Prostate gland (tissue), 2 donors: ENCODE measurements at regions not wholly inside any gene's neighbourhood (a gene's known extent, or its start where the extent isn't known, plus 50 kb on each side); places are given as distances from the start of the nearest gene placed in this dataset.
"Not testable (repeated sequence)": the region's sequence is repeated elsewhere in the genome, so short reads cannot be mapped to it uniquely, and the experiment has no call there.

Source experiments
- DNase-seq: peaks from one replicate; pipeline ENCODE4 v3.0.0-alpha.2; 2019; ENCODE audit warnings: low spot score
- H3K27ac ChIP-seq, 2 donors: fragments of 200-600 bp; sonication (generic); 2 replicates each; pipeline ENCODE4 v1.5.1; 2017 to 2019
- H3K27me3 ChIP-seq: fragments of 200-600 bp; sonication (generic); replicated peaks from 2 replicates; pipeline ENCODE4 v1.5.1; 2019; ENCODE audit not compliant: insufficient read depth
- H3K36me3 ChIP-seq, 2 donors: fragments of 200-600 bp; sonication (generic); 1 replicate in 1 of 2; 2 replicates in 1 of 2; pipeline versions ENCODE4 v1.5.1 to v1.8.1; 2017 to 2019
- H3K4me1 ChIP-seq: fragments of 200-600 bp; sonication (generic); replicated peaks from 2 replicates; pipeline ENCODE4 v1.5.1; 2019
- H3K4me3 ChIP-seq, 2 donors: fragments of 200-600 bp; sonication (generic); 2 replicates each; pipeline ENCODE4 v1.5.1; 2017 to 2019
- H3K9me3 ChIP-seq: fragments of 200-600 bp; sonication (generic); 2 replicates; pipeline ENCODE4 v1.5.1; 2017
- CTCF ChIP-seq, 4 experiments: fragments of 200-600 bp in 2 of 4; fragments of 450-650 bp in 2 of 4; sonication (generic) in 2 of 4; IDR thresholded peaks; 1 replicate in 3 of 4; 2 replicates in 1 of 4; pipeline ENCODE4 v1.5.1; 2016 to 2019; ENCODE audit warnings: antibody characterized with exemption in 4 of 4, mild to moderate bottlenecking in 2 of 4, moderate library complexity in 2 of 4
- POLR2A ChIP-seq: fragments of 450-650 bp; IDR thresholded peaks from one replicate; pipeline ENCODE4 v1.6.1; 2016; ENCODE audit warnings: antibody characterized with exemption, mild to moderate bottlenecking
- POLR2AphosphoS5 ChIP-seq: sonication (generic); formaldehyde crosslinking; IDR thresholded peaks from one replicate; pipeline ENCODE4 v1.6.1; 2017; ENCODE audit warnings: antibody characterized with exemption
- WGBS: methylation state at CpG from one replicate; pipeline ENCODE4 v1.1.5; 2018; 5-methylcytosine and 5-hydroxymethylcytosine counted together
- intact Hi-C: fragments of 100-400 bp; cut with DNase I; formaldehyde crosslinking; loops from one replicate; pipeline ENCODE4 v1.14.2; 2022

DNA sequence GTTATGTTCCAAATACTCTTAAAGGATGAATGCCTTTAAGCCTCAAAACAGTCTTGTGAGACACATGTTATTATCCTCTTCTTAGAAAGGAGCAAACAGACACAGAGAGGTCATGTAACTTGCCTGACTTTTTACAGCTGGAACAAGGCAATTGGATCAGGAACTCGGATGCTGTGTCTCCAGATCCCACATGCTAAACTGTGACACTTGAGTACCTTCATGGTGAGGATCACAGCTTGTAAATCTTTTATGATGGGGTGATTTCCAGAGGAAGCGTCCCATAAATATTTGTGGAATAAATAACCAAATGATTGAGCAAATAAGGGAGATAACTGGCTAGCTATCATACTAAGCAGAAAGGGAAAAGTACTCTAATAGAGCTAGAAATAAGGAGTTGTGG lies 171.2 kb downstream of the C11orf91 start:
- no peak overlapping the region for H3K4me3 ChIP-seq
- WGBS = 19% methylated on average over 2 of the region's 2 CpGs
- no peaks in the 10 kb centered on the region for H3K9me3 ChIP-seq
- H3K27ac ChIP-seq = no peak overlapping the region
- H3K27me3 ChIP-seq = no peaks in the 10 kb centered on the region
- TF ChIP-seq POLR2A = no peak
- TF ChIP-seq POLR2AphosphoS5 = no peak
- TF ChIP-seq CTCF (IDR thresholded peaks at IDR 0.05) = no peak
- H3K36me3 ChIP-seq = no peaks in the 10 kb centered on the region
- intact Hi-C loops = no loop called here
- H3K4me1 ChIP-seq = no peaks in the 10 kb centered on the region
- DNase-seq = no peak

DNA sequence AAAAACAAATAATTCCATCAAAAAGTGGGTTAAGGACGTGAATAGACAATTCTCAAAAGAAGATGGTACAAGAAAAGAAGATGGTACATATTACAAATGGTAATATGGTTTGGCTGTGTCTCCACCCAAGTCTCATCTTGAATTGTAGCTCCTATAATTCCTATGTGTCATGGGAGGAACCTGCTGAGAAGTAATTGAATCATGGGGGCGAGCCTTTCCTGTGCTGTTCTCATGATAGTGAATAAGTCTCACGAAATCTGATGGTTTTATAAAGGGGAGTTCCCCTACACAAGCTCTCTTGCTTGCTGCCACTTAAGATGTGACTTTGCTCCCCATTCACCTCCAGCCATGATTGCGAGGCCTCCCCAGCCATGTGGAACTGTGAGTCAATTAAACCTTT lies 172.9 kb downstream of the C11orf91 start:
- H3K4me3 ChIP-seq, H3K36me3 ChIP-seq, DNase-seq, H3K27ac ChIP-seq, H3K9me3 ChIP-seq, H3K4me1 ChIP-seq, H3K27me3 ChIP-seq, intact Hi-C loops: not testable (repeated sequence)
- 92% methylated on average over 4 of the region's 4 CpGs for WGBS

DNA sequence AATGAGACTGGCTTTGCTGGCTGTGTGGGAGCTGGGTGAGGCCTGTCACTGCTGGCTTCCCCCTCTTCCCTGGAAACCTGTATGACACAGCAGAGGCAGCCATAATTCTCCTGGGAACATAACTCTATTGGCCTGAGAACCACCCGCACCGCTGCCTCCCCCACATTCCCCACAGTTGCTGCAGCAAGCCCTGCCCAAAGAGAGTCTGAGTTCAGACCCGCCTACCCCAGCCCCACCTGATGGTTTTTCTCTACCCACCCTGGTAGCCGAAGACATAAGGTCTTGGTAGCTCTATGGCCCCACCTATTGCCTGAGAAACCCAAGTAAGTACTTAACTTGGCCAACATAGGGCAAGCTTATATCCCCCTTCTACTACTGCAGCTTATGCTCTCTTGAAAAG lies 174.8 kb downstream of the C11orf91 start:
- Histone ChIP-seq H3K9me3 (no peaks in the 10 kb centered on the region), H3K27me3 (no peaks in the 10 kb centered on the region), H3K27ac (no peak overlapping the region), H3K4me1 (no peaks in the 10 kb centered on the region), H3K4me3 (no peak overlapping the region), H3K36me3 (no peaks in the 10 kb centered on the region)
- no peak for DNase-seq
- intact Hi-C loops = no loop called here
- no peak for TF ChIP-seq CTCF (IDR thresholded peaks at IDR 0.05)
- no peak for TF ChIP-seq POLR2A
- no peak for TF ChIP-seq POLR2AphosphoS5
- WGBS = 75% methylated on average over 4 of the region's 4 CpGs

- H3K4me1 ChIP-seq = no peaks in the 10 kb centered on the region
- no peak overlapping the region for H3K4me3 ChIP-seq
- H3K9me3 ChIP-seq = no peaks in the 10 kb centered on the region
- no peak overlapping the region for H3K27ac ChIP-seq
- no peaks in the 10 kb centered on the region for H3K27me3 ChIP-seq
- WGBS = 72% methylated on average over 3 of the region's 3 CpGs
- no peaks in the 10 kb centered on the region for H3K36me3 ChIP-seq
- intact Hi-C loops = no loop called here
- DNase-seq = no peak
- TF ChIP-seq CTCF (IDR thresholded peaks at IDR 0.05) = no peak
- TF ChIP-seq POLR2AphosphoS5 = no peak
- no peak for TF ChIP-seq POLR2A
These were observed 179.2 kb downstream of the C11orf91 start for GRCh38 chr11:33521384-33521783.

DNA sequence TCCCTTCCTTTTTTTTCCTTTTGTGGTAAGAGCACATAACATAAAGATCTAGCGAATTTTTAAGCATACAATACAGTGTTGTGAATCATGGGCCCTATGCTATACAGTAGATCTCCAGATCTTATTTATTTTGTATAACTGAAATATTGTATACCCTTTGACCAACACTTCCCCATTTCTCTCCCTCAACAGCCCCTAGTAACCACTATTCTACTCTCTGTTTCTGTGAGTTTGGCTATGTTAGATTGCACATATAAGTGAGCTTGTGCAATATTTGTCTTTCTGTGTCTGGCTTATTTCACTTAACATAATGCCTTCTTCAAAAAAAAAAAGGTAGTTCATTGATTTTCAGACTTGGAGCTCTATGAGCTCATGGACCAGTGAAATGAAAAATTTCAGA lies 180.5 kb downstream of the C11orf91 start:
- TF ChIP-seq POLR2AphosphoS5 = no peak
- TF ChIP-seq POLR2A = no peak
- TF ChIP-seq CTCF (IDR thresholded peaks at IDR 0.05) = no peak
- intact Hi-C loops = no loop called here
- WGBS = 0% methylated on average over 1 of the region's 1 CpG
- H3K36me3 ChIP-seq = no peaks in the 10 kb centered on the region
- no peaks in the 10 kb centered on the region for H3K4me1 ChIP-seq
- no peaks in the 10 kb centered on the region for H3K27me3 ChIP-seq
- no peak overlapping the region for H3K27ac ChIP-seq
- no peak overlapping the region for H3K4me3 ChIP-seq
- no peak for DNase-seq
- H3K9me3 ChIP-seq = no peaks in the 10 kb centered on the region

DNA sequence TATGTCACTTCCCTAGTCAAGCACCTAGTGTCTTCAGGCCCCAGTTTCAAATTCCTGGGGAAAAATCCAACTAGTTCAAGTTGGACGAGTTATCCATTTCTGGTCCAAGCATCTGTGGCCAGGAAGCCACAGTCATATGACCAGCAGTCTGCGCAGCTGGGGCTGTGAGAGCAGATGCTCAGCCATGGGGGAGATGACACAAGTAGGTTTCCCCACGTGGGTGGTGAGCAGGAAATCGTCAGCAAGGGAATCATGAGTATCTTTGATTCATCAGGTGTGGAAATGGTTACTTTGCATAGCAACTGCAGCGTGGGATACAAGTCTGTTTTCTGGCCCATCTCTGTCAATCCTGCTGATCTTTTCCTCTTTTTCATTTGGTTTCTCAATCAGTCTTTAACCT lies 185.3 kb downstream of the C11orf91 start:
- DNase-seq = no peak
- TF ChIP-seq POLR2A (no peak), CTCF (IDR thresholded peaks at IDR 0.05) (no peak), POLR2AphosphoS5 (no peak)
- H3K36me3 ChIP-seq = no peaks in the 10 kb centered on the region
- WGBS = 66% methylated on average over 5 of the region's 5 CpGs
- no peaks in the 10 kb centered on the region for H3K9me3 ChIP-seq
- no peaks in the 10 kb centered on the region for H3K4me1 ChIP-seq
- no peaks in the 10 kb centered on the region for H3K27me3 ChIP-seq
- H3K27ac ChIP-seq = no peak overlapping the region
- no peak overlapping the region for H3K4me3 ChIP-seq
- intact Hi-C loops = no loop called here
